CD14-positive monocyte (primary cell): ENCODE measurements at regions not wholly inside any gene's neighbourhood (a gene's known extent, or its start where the extent isn't known, plus 50 kb on each side); places are given as distances from the start of the nearest gene placed in this dataset.
A peak's percentile ranks its signal among the peaks of the same experiment; 100 is the strongest.

Source experiments
- DNase-seq, 3 donors: peaks; one replicate each; pipeline ENCODE4 v3.0.0-alpha.2; 2011 to 2022
- H2AFZ ChIP-seq: 2 replicates; pipeline ENCODE4 v1.6.0; 2012; ENCODE audit warnings: mild to moderate bottlenecking, low read depth, low read length, inconsistent platforms; ENCODE audit not compliant: insufficient read depth, poor library complexity, severe bottlenecking
- H3K27ac ChIP-seq, 2 donors: 1 replicate in 1 of 2; 2 replicates in 1 of 2; pipeline ENCODE4 v1.5.1; 2012 to 2013; ENCODE audit warnings: low read length in 2 of 2, control low read depth in 1 of 2, inconsistent platforms in 1 of 2, low read depth in 1 of 2, mild to moderate bottlenecking in 1 of 2
- H3K27me3 ChIP-seq, 2 donors: one replicate each; pipeline versions ENCODE4 v1.6.0 to v1.6.1; 2011 to 2013; ENCODE audit warnings: low read length in 2 of 2; ENCODE audit not compliant: control insufficient read depth in 2 of 2, insufficient read depth in 2 of 2
- H3K36me3 ChIP-seq, 2 donors: replicated peaks in 1 of 2; 1 replicate in 1 of 2; 2 replicates in 1 of 2; pipeline versions ENCODE4 v1.5.1 to v1.6.1; 2012 to 2013; ENCODE audit warnings: low read length in 2 of 2, control low read depth in 1 of 2, inconsistent platforms in 1 of 2, mild to moderate bottlenecking in 1 of 2; ENCODE audit not compliant: insufficient read depth in 2 of 2, control insufficient read depth in 1 of 2
- H3K4me1 ChIP-seq, 2 donors: 1 replicate in 1 of 2; 2 replicates in 1 of 2; pipeline versions ENCODE4 v1.5.1 to v1.6.1; 2012 to 2013; ENCODE audit warnings: low read length in 2 of 2, control low read depth in 1 of 2, inconsistent platforms in 1 of 2, mild to moderate bottlenecking in 1 of 2, moderate library complexity in 1 of 2; ENCODE audit not compliant: insufficient read depth in 2 of 2, control insufficient read depth in 1 of 2
- H3K4me2 ChIP-seq: replicated peaks from 2 replicates; pipeline ENCODE3; 2012; ENCODE audit warnings: low read length, moderate library complexity, mild to moderate bottlenecking; ENCODE audit not compliant: poor library complexity, severe bottlenecking; ENCODE audit errors: extremely low read depth
- H3K4me3 ChIP-seq, 3 experiments: fragments of 200-600 bp in 1 of 3; sonication (generic) in 1 of 3; replicated peaks in 1 of 3; 1 replicate in 2 of 3; 2 replicates in 1 of 3; pipeline ENCODE4 v1.5.1; 2011 to 2013; ENCODE audit warnings: low read length in 3 of 3, mild to moderate bottlenecking in 3 of 3, control low read depth in 2 of 3, low read depth in 2 of 3, inconsistent platforms in 1 of 3, moderate library complexity in 1 of 3
- H3K79me2 ChIP-seq: 2 replicates; pipeline ENCODE4 v1.6.0; 2012; ENCODE audit warnings: mild to moderate bottlenecking, control low read depth, inconsistent platforms, low read length, moderate library complexity; ENCODE audit not compliant: insufficient read depth
- H3K9ac ChIP-seq: 2 replicates; pipeline ENCODE4 v1.6.0; 2017; ENCODE audit warnings: low read length, mild to moderate bottlenecking; ENCODE audit not compliant: insufficient read depth, poor library complexity, severe bottlenecking
- H3K9me3 ChIP-seq, 2 donors: replicated peaks in 1 of 2; 1 replicate in 1 of 2; 2 replicates in 1 of 2; pipeline versions ENCODE4 v1.5.1 to v1.6.1; 2012 to 2013; ENCODE audit warnings: low read length in 2 of 2, control low read depth in 1 of 2; ENCODE audit not compliant: control insufficient read depth in 1 of 2, insufficient read depth in 1 of 2
- H4K20me1 ChIP-seq: 2 replicates; pipeline ENCODE4 v1.6.0; 2012; ENCODE audit warnings: mild to moderate bottlenecking, low read length, control low read depth, moderate library complexity; ENCODE audit not compliant: insufficient read depth
- H3K27ac Mint-ChIP-seq, 7 donors: one replicate each; pipeline ENCODE4 v1.8.0; 2020; ENCODE audit warnings: mild to moderate bottlenecking in 7 of 7, mixed read lengths in 7 of 7, moderate library complexity in 6 of 7, inconsistent platforms in 2 of 7
- H3K27me3 Mint-ChIP-seq, 3 donors: one replicate each; pipeline ENCODE4 v1.8.0; 2021 to 2022; ENCODE audit warnings: low read depth in 3 of 3, mild to moderate bottlenecking in 3 of 3, mixed read lengths in 3 of 3, moderate library complexity in 3 of 3, inconsistent platforms in 1 of 3
- H3K36me3 Mint-ChIP-seq, 2 donors: one replicate each; pipeline ENCODE4 v1.8.0; 2020; ENCODE audit warnings: mixed read lengths in 2 of 2, inconsistent platforms in 1 of 2, mild to moderate bottlenecking in 1 of 2
- H3K4me1 Mint-ChIP-seq: one replicate; pipeline ENCODE4 v1.8.0; 2020; ENCODE audit warnings: mild to moderate bottlenecking, mixed read lengths
- H3K4me3 Mint-ChIP-seq, 2 donors: one replicate each; pipeline ENCODE4 v1.8.0; 2020; ENCODE audit warnings: mild to moderate bottlenecking in 2 of 2, mixed read lengths in 2 of 2, moderate library complexity in 1 of 2
- H3K9me3 Mint-ChIP-seq, 7 donors: one replicate each; pipeline ENCODE4 v1.8.0; 2020 to 2022; ENCODE audit warnings: mixed read lengths in 7 of 7, mild to moderate bottlenecking in 6 of 7, moderate library complexity in 6 of 7, inconsistent platforms in 2 of 7
- CTCF ChIP-seq: fragments of 200-600 bp; IDR thresholded peaks from one replicate; pipeline ENCODE4 v1.8.0; 2022; ENCODE audit warnings: antibody characterized with exemption, mild to moderate bottlenecking
- WGBS: methylation state at CpG from one replicate; pipeline ENCODE4 v1.1.5; 2013; ENCODE audit warnings: missing lambda C conversion rate; ENCODE audit not compliant: insufficient coverage; 5-methylcytosine and 5-hydroxymethylcytosine counted together
- intact Hi-C, 2 donors: fragments of 100-400 bp; cut with micrococcal nuclease; formaldehyde crosslinking; loops; one replicate each; pipeline versions ENCODE4 v1.15.0 to v1.15.1; 2023

GRCh38 chr16:73215678-73216377, 167.9 kb upstream of the ZFHX3 start:
- Histone ChIP-seq H3K27ac (no peak overlapping the region), H3K9ac (no peak overlapping the region), H3K27me3 (no peaks in the 10 kb centered on the region), H3K9me3 (peaks cover 0 to 9% of the 10 kb centered on the region in 2 donors), H3K79me2 (no peaks in the 10 kb centered on the region), H3K4me3 (no peak overlapping the region), H2AFZ (no peak overlapping the region), H3K4me1 (no peaks in the 10 kb centered on the region), H3K36me3 (no peaks in the 10 kb centered on the region), H3K4me2 (no peak overlapping the region), H4K20me1 (no peaks in the 10 kb centered on the region)
- no peak for DNase-seq
- Mint-ChIP-seq H3K27ac (no peak overlapping the region), H3K27me3 (peaks cover 0 to 2% (median 0%) of the 10 kb centered on the region in 3 donors), H3K9me3 (peaks cover 3 to 10% (median 5%) of the 10 kb centered on the region in 7 donors), H3K4me1 (no peaks in the 10 kb centered on the region), H3K36me3 (no peaks in the 10 kb centered on the region), H3K4me3 (no peak overlapping the region)
- TF ChIP-seq CTCF = no peak
- intact Hi-C loops = no loop called here
- WGBS = 100% methylated on average over 2 of the region's 5 CpGs

- Mint-ChIP-seq H3K27ac (peak overlapping the region in 1 of 7 donors; percentile 15), H3K9me3 (peaks cover 2 to 10% (median 4%) of the 10 kb centered on the region in 7 donors)
- H3K4me2 ChIP-seq = no peak overlapping the region
Observed at GRCh38 chr16:73214825-73215677, 167.1 kb upstream of the ZFHX3 start.

More at GRCh38 chr16:73214825-73215677, 167.1 kb upstream of the ZFHX3 start:
- no peak for DNase-seq
- Histone ChIP-seq H2AFZ (no peak overlapping the region), H3K4me1 (no peaks in the 10 kb centered on the region), H3K9ac (no peak overlapping the region), H4K20me1 (no peaks in the 10 kb centered on the region), H3K9me3 (peaks cover 0 to 9% of the 10 kb centered on the region in 2 donors), H3K36me3 (no peaks in the 10 kb centered on the region), H3K27me3 (no peaks in the 10 kb centered on the region), H3K27ac (no peak overlapping the region), H3K4me3 (no peak overlapping the region), H3K79me2 (no peaks in the 10 kb centered on the region)
- intact Hi-C loops = no loop called here
- Mint-ChIP-seq H3K4me3 (no peak overlapping the region), H3K27me3 (peaks cover 0 to 2% (median 0%) of the 10 kb centered on the region in 3 donors), H3K36me3 (no peaks in the 10 kb centered on the region), H3K4me1 (no peaks in the 10 kb centered on the region)
- no peak for TF ChIP-seq CTCF
- WGBS = 75% methylated on average over 2 of the region's 3 CpGs
